Stomach (tissue), 8 donors: ENCODE measurements at regions not wholly inside any gene's neighbourhood (a gene's known extent, or its start where the extent isn't known, plus 50 kb on each side); places are given as distances from the start of the nearest gene placed in this dataset.

Source experiments
- DNase-seq, 2 donors: peaks; one replicate each; pipeline versions ENCODE4 v3.0.0 to v3.0.0-alpha.2; 2013 to 2019
- H3K27ac ChIP-seq, 5 donors: fragments of 200-600 bp in 4 of 5; sonication (generic) in 4 of 5; one replicate each; pipeline ENCODE4 v1.5.1; 2013 to 2019; ENCODE audit warnings: mild to moderate bottlenecking in 1 of 5, moderate library complexity in 1 of 5
- H3K27me3 ChIP-seq, 3 donors: fragments of 200-600 bp; sonication (generic); one replicate each; pipeline ENCODE4 v1.5.1; 2017 to 2019; ENCODE audit warnings: mixed run types in 1 of 3
- H3K36me3 ChIP-seq, 4 donors: fragments of 200-600 bp; sonication (generic); 1 replicate in 3 of 4; 2 replicates in 1 of 4; pipeline ENCODE4 v1.5.1; 2016 to 2019
- H3K4me1 ChIP-seq, 4 donors: fragments of 200-600 bp; sonication (generic); one replicate each; pipeline ENCODE4 v1.5.1; 2016 to 2019
- H3K4me3 ChIP-seq, 4 donors: fragments of 200-600 bp; sonication (generic) in 3 of 4; one replicate each; pipeline ENCODE4 v1.5.1; 2016 to 2019; ENCODE audit warnings: mild to moderate bottlenecking in 1 of 4
- H3K9me3 ChIP-seq, 4 donors: fragments of 200-600 bp; sonication (generic); one replicate each; pipeline ENCODE4 v1.5.1; 2016 to 2019
- EP300 ChIP-seq: sonication (generic); formaldehyde crosslinking; IDR thresholded peaks from one replicate; pipeline ENCODE4 v1.6.1; 2017; ENCODE audit warnings: antibody characterized with exemption
- POLR2A ChIP-seq, 4 donors: fragments of 450-650 bp; IDR thresholded peaks; one replicate each; pipeline ENCODE4 v1.6.1; 2016; ENCODE audit warnings: antibody characterized with exemption in 4 of 4, control low read depth in 2 of 4, mild to moderate bottlenecking in 1 of 4, moderate library complexity in 1 of 4
- POLR2AphosphoS5 ChIP-seq, 3 donors: sonication (generic); formaldehyde crosslinking; IDR thresholded peaks; one replicate each; pipeline ENCODE4 v1.6.1; 2016; ENCODE audit warnings: antibody characterized with exemption in 3 of 3
- WGBS, 5 donors: extraction: QIAGEN DNeasy Blood & Tissue Kit in 3 of 5; methylation state at CpG; one replicate each; pipeline versions ENCODE4 v1.1.5 to v1.1.7; 2013 to 2018; 5-methylcytosine and 5-hydroxymethylcytosine counted together
- intact Hi-C: fragments of 100-400 bp; cut with DNase I; formaldehyde crosslinking; loops from one replicate; pipeline ENCODE4 v1.15.1; 2023; ENCODE audit warnings: low total_unique reads
- TF ChIP-seq, protein P1 (sequence below), 7 experiments: fragments of 450-650 bp in 4 of 7; fragments of 200-600 bp in 3 of 7; sonication (generic) in 3 of 7; IDR thresholded peaks; one replicate each; pipeline ENCODE4 v1.5.1; 2016 to 2019; ENCODE audit warnings: antibody characterized with exemption in 7 of 7, control low read depth in 2 of 7, mild to moderate bottlenecking in 1 of 7
- donor health status: healthy with polysubstance abuse.
- donor health status: Bipolar disorder and iron deficiency.
- donor health status: healthy.

DNA sequence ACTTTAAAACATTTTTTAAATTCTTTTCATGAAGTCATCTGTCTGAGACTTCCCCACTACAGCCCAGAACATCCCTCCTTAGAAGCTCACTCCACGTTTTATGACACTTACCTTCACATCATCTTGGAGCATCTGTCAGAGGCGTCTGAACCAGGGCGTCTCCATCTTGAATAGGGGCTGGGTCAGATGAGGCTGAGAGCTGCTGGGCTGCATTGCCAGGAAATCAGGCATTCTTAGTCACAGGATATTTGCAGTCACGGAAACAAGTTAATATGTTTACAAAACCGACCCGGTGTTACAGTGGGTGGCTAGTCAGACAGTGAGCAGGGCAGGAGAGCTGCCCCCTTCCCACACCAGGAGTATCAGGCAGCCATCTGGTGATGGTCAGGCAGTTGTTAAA, 456.5 kb downstream of the FBXO15 start:
- Histone ChIP-seq H3K4me3 (no peak overlapping the region), H3K27me3 (peaks cover 0 to 14% (median 4%) of the 10 kb centered on the region in 3 donors), H3K36me3 (no peaks in the 10 kb centered on the region), H3K4me1 (no peaks in the 10 kb centered on the region), H3K9me3 (no peaks in the 10 kb centered on the region), H3K27ac (no peak overlapping the region)
- no peak for DNase-seq
- WGBS, 5 donors = 30 to 68% (median 51%) methylated on average over 6 of the region's 6 CpGs
- TF ChIP-seq POLR2A (IDR thresholded peaks at IDR 0.05) = no peak
- TF ChIP-seq, protein P1, sequence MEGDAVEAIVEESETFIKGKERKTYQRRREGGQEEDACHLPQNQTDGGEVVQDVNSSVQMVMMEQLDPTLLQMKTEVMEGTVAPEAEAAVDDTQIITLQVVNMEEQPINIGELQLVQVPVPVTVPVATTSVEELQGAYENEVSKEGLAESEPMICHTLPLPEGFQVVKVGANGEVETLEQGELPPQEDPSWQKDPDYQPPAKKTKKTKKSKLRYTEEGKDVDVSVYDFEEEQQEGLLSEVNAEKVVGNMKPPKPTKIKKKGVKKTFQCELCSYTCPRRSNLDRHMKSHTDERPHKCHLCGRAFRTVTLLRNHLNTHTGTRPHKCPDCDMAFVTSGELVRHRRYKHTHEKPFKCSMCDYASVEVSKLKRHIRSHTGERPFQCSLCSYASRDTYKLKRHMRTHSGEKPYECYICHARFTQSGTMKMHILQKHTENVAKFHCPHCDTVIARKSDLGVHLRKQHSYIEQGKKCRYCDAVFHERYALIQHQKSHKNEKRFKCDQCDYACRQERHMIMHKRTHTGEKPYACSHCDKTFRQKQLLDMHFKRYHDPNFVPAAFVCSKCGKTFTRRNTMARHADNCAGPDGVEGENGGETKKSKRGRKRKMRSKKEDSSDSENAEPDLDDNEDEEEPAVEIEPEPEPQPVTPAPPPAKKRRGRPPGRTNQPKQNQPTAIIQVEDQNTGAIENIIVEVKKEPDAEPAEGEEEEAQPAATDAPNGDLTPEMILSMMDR (IDR thresholded peaks at IDR 0.05) = no peak
- no peak for TF ChIP-seq POLR2AphosphoS5 (IDR thresholded peaks at IDR 0.05)
- no peak for TF ChIP-seq EP300
- intact Hi-C loops = no loop called here

DNA sequence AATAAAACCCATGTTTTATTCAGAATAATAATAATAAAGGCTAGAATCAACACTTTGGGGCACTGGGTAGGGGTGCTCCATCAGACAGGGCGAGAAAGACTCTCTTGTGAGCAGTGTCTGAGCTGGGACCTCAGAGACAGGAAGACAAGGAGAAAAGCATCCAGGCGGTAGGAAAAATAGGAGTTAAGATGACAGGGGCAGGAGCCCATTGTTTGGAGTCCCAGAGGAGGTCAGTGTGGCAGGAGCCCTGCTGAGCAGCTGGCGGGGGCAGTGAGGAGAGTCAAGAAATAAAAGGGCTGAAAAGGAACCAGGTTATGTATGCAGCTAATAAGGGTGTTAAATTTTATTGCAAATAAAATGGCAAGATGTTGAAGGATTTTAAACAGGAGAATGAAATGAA, 457.4 kb downstream of the FBXO15 start:
- H3K27me3 ChIP-seq = peaks cover 0 to 14% (median 4%) of the 10 kb centered on the region in 3 donors
- H3K4me1 ChIP-seq = no peaks in the 10 kb centered on the region
- intact Hi-C loops = no loop called here
- no peak overlapping the region for H3K4me3 ChIP-seq
- no peak overlapping the region for H3K27ac ChIP-seq
- H3K9me3 ChIP-seq = no peaks in the 10 kb centered on the region
- no peak for TF ChIP-seq POLR2A (IDR thresholded peaks at IDR 0.05)
- no peaks in the 10 kb centered on the region for H3K36me3 ChIP-seq
- no peak for DNase-seq
- WGBS, 5 donors = 33 to 49% (median 42%) methylated on average over 3 of the region's 3 CpGs

DNA sequence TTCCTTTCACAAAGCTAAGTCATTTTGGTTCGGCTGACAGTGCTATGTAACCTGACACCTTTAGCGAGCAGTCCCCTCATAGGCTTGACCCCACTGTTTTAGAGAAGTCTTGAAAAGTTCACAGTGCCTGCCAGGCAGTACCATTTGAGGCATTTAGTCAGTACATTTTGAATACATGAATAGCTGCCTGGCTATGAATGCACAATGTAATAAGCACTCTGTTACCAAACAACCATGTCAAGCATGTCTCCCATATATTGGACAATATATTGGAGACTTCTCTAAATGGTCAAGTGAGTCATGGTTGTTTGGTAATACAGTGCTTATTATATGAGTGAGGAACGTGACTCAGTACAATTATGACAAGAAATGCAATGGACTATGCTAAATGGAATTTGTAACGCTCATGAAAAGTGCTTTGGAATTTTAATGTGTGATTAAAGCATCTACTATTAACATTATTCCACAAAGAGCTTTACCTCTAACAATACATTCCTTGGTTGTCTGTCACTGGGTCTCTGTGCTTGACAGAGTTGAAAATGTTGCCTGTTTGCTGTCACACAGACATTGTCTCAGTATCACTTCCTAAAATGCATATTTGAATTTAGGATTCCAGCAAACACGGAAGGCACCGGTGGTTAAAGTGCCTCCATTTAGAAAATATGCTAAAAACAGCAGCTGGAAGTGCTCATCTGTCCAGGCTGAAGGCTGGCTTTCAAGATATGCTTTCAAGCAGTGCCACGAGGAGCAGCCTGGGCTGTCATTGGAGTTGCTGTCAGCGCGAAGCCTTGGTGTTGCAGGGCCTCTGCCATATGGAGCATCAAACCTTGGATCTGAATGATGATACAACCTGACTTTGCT, 458.6 kb downstream of the FBXO15 start:
- intact Hi-C loops = no loop called here
- Histone ChIP-seq H3K27me3 (peaks cover 0 to 14% (median 4%) of the 10 kb centered on the region in 3 donors), H3K27ac (no peak overlapping the region), H3K9me3 (no peaks in the 10 kb centered on the region), H3K4me1 (no peaks in the 10 kb centered on the region), H3K36me3 (no peaks in the 10 kb centered on the region), H3K4me3 (no peak overlapping the region)
- no peak for DNase-seq
- TF ChIP-seq, protein P1 (IDR thresholded peaks at IDR 0.05) = no peak
- no peak for TF ChIP-seq POLR2AphosphoS5 (IDR thresholded peaks at IDR 0.05)
- TF ChIP-seq POLR2A (IDR thresholded peaks at IDR 0.05) = no peak
- no peak for TF ChIP-seq EP300
- WGBS, 5 donors = 39 to 46% (median 44%) methylated on average over 9 of the region's 9 CpGs

DNA sequence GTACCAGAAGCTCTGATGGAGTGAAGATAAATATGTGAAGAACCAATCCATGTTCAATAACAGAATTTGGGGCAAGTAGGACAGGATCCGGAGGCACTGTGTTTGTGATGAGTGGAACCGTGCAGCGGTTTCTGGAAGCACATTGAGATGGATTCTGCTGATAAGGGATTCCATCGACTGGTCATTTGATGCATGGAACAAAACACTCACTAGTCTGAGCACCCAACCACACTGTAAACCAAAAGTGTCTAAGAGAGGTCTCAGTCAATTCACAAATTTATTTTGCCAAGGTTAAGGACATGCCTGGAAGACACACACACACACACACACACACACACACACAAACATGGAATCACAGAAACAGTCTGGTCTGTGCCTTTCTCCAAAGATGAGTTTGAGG, 459.5 kb downstream of the FBXO15 start:
- no peaks in the 10 kb centered on the region for H3K4me1 ChIP-seq
- DNase-seq = no peak
- H3K9me3 ChIP-seq = no peaks in the 10 kb centered on the region
- H3K27me3 ChIP-seq = peaks cover 0 to 14% (median 4%) of the 10 kb centered on the region in 3 donors
- no peak overlapping the region for H3K4me3 ChIP-seq
- WGBS, 5 donors = 79 to 86% (median 83%) methylated on average over 4 of the region's 4 CpGs
- TF ChIP-seq EP300 (no peak), POLR2A (IDR thresholded peaks at IDR 0.05) (no peak), POLR2AphosphoS5 (IDR thresholded peaks at IDR 0.05) (no peak)
- TF ChIP-seq, protein P1 (IDR thresholded peaks at IDR 0.05) = no peak
- no peak overlapping the region for H3K27ac ChIP-seq
- intact Hi-C loops = no loop called here
- no peaks in the 10 kb centered on the region for H3K36me3 ChIP-seq

DNA sequence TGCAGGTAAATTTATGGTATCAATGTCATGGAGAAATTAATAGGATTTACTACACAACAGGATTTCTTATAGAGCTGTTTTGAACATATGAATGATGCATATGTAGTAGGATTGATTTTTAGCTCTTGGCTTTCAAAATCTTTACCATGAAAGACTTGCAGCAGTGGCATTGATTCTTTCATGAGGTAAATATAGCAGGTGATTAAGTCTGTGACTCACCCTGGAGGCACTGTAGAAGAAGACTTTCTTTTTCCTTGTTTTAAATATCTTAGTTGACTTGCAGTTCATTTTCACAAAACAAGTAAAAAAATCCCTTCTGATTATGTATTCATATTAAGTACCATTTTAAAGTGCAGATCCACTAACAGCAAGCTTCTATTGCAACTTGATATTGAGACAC, 463.0 kb downstream of the FBXO15 start:
- Histone ChIP-seq H3K36me3 (no peaks in the 10 kb centered on the region), H3K4me1 (no peaks in the 10 kb centered on the region), H3K27me3 (peaks cover 0 to under 1% (median 0%) of the 10 kb centered on the region in 3 donors), H3K9me3 (no peaks in the 10 kb centered on the region), H3K4me3 (no peak overlapping the region), H3K27ac (no peak overlapping the region)
- DNase-seq = no peak
- no peak for TF ChIP-seq POLR2AphosphoS5 (IDR thresholded peaks at IDR 0.05)
- intact Hi-C loops = no loop called here
